GM12892 (cell line): ENCODE measurements at regions not wholly inside any gene's neighbourhood (a gene's known extent, or its start where the extent isn't known, plus 50 kb on each side); places are given as distances from the start of the nearest gene placed in this dataset.

Experiments used
- DNase-seq: peaks from one replicate; pipeline ENCODE4 v3.0.0; 2011; ENCODE audit not compliant: insufficient read length
- FAIRE-seq: peaks from 2 replicates; lab custom pipeline; 2011; peaks lifted over from hg19 to GRCh38; lab: Jason Lieb, UNC
- POLR2A ChIP-seq: IDR thresholded peaks from 2 replicates; pipeline ENCODE4 v1.6.1; 2011; ENCODE audit warnings: low read depth, low read length, control low read depth
- POLR2AphosphoS5 ChIP-seq: IDR thresholded peaks from 2 replicates; pipeline ENCODE4 v1.6.1; 2011; ENCODE audit warnings: low read depth, low read length, control low read depth
- TAF1 ChIP-seq: IDR thresholded peaks from 2 replicates; pipeline ENCODE4 v1.6.1; 2011; ENCODE audit warnings: low read depth, mild to moderate bottlenecking, control low read depth, low read length, borderline replicate concordance

- no peak for TF ChIP-seq POLR2AphosphoS5
- no peak for TF ChIP-seq TAF1
- no peak for TF ChIP-seq POLR2A
- FAIRE-seq (no peak), DNase-seq (no peak)
Observed at GRCh38 chr2:11102466-11102865, 52.8 kb upstream of the SLC66A3 start.

GRCh38 chr2:11102956-11103860 is 52.1 kb upstream of the SLC66A3 start:
- TF ChIP-seq TAF1 (no peak), POLR2AphosphoS5 (no peak), POLR2A (no peak)
- DNase-seq = no peak
- FAIRE-seq = no peak

- DNase-seq (no peak), FAIRE-seq (peak; percentile 98)
- TF ChIP-seq POLR2AphosphoS5 (no peak), POLR2A (no peak), TAF1 (no peak)
Observed at GRCh38 chr2:11103984-11104793, 51.1 kb upstream of the SLC66A3 start.

GRCh38 chr2:11104794-11105660 is 50.2 kb upstream of the SLC66A3 start:
- TF ChIP-seq POLR2AphosphoS5 = no peak
- no peak for TF ChIP-seq POLR2A
- no peak for TF ChIP-seq TAF1
- no peak for FAIRE-seq
- DNase-seq = no peak
